Smooth muscle cell (in vitro differentiated cells): ENCODE measurements at regions not wholly inside any gene's neighbourhood (a gene's known extent, or its start where the extent isn't known, plus 50 kb on each side); places are given as distances from the start of the nearest gene placed in this dataset.

Source experiments
- DNase-seq: peaks from one replicate; lab custom pipeline; 2025; ENCODE audit not compliant: unreplicated experiment; lab: John Stamatoyannopoulos, UW
- H2AFZ ChIP-seq: fragments of 200-600 bp; sonication (generic); 2 replicates; pipeline ENCODE4 v1.6.0; 2016; ENCODE audit warnings: antibody characterized with exemption, low read depth, mild to moderate bottlenecking
- H3F3A ChIP-seq: fragments of 200-600 bp; sonication (generic); 2 replicates; pipeline ENCODE4 v1.6.0; 2017; ENCODE audit warnings: antibody characterized with exemption, low read depth
- H3K27ac ChIP-seq: fragments of 200-600 bp; sonication (generic); 2 replicates; pipeline ENCODE4 v1.5.1; 2016; ENCODE audit warnings: low read depth, mild to moderate bottlenecking
- H3K27me3 ChIP-seq: fragments of 200-600 bp; sonication (generic); 2 replicates; pipeline ENCODE4 v1.6.1; 2016; ENCODE audit warnings: low read depth, mild to moderate bottlenecking
- H3K36me3 ChIP-seq: fragments of 200-600 bp; sonication (generic); 2 replicates; pipeline ENCODE4 v1.5.1; 2016; ENCODE audit warnings: low read depth
- H3K4me1 ChIP-seq: fragments of 200-600 bp; sonication (generic); 2 replicates; pipeline ENCODE4 v1.5.1; 2016; ENCODE audit warnings: low read depth
- H3K4me2 ChIP-seq: fragments of 200-600 bp; sonication (generic); 2 replicates; pipeline ENCODE4 v1.6.0; 2016; ENCODE audit warnings: mild to moderate bottlenecking
- H3K4me3 ChIP-seq: fragments of 200-600 bp; sonication (generic); 2 replicates; pipeline ENCODE4 v1.5.1; 2016; ENCODE audit warnings: mild to moderate bottlenecking
- H3K79me2 ChIP-seq: fragments of 200-600 bp; sonication (generic); 2 replicates; pipeline ENCODE4 v1.6.0; 2016; ENCODE audit warnings: low read depth, mild to moderate bottlenecking
- H3K9ac ChIP-seq: fragments of 200-600 bp; sonication (generic); 2 replicates; pipeline ENCODE4 v1.6.0; 2016; ENCODE audit warnings: low read depth
- H3K9me3 ChIP-seq: fragments of 200-600 bp; sonication (generic); replicated peaks from 2 replicates; pipeline ENCODE4 v1.5.1; 2016; ENCODE audit warnings: low read depth
- H4K20me1 ChIP-seq: fragments of 200-600 bp; sonication (generic); 2 replicates; pipeline ENCODE4 v1.6.0; 2016; ENCODE audit warnings: low read depth
- CTCF ChIP-seq: fragments of 200-600 bp; sonication (generic); IDR thresholded peaks from 2 replicates; pipeline ENCODE4 v1.5.1; 2017; ENCODE audit warnings: borderline replicate concordance, mild to moderate bottlenecking, antibody characterized with exemption; ENCODE audit not compliant: insufficient read depth, poor library complexity, severe bottlenecking
- WGBS: methylation state at CpG from one replicate; pipeline ENCODE4 v1.1.7; 2016; ENCODE audit warnings: low lambda C conversion rate; 5-methylcytosine and 5-hydroxymethylcytosine counted together

GRCh38 chr1:4307911-4308545 is 346.4 kb upstream of the AJAP1 start:
- H3K9me3 ChIP-seq = no peaks in the 10 kb centered on the region

GRCh38 chr1:4308806-4309205 is 345.6 kb upstream of the AJAP1 start:
- H3K9ac ChIP-seq = no peak overlapping the region
- WGBS = 87% methylated on average over 9 of the region's 9 CpGs

More at GRCh38 chr1:4307911-4308545, 346.4 kb upstream of the AJAP1 start:
- DNase-seq = no peak
- Histone ChIP-seq H3F3A (no peaks in the 10 kb centered on the region), H4K20me1 (no peaks in the 10 kb centered on the region), H3K4me2 (no peak overlapping the region), H3K4me3 (no peak overlapping the region), H3K27ac (no peak overlapping the region), H3K36me3 (no peaks in the 10 kb centered on the region), H2AFZ (no peak overlapping the region), H3K9ac (no peak overlapping the region), H3K27me3 (no peaks in the 10 kb centered on the region), H3K4me1 (no peaks in the 10 kb centered on the region), H3K79me2 (no peaks in the 10 kb centered on the region)
- WGBS = 83% methylated on average over 15 of the region's 15 CpGs
- TF ChIP-seq CTCF = no peak

GRCh38 chr1:4309676-4310320 is 344.6 kb upstream of the AJAP1 start:
- no peak overlapping the region for H3K27ac ChIP-seq
- H2AFZ ChIP-seq = no peak overlapping the region
- no peak for TF ChIP-seq CTCF
- H3K36me3 ChIP-seq = no peaks in the 10 kb centered on the region
- H3K9ac ChIP-seq = no peak overlapping the region
- H3K4me3 ChIP-seq = no peak overlapping the region
- H3K4me2 ChIP-seq = no peak overlapping the region
- WGBS = 85% methylated on average over 9 of the region's 9 CpGs
- no peak for DNase-seq
- no peaks in the 10 kb centered on the region for H3K27me3 ChIP-seq
- no peaks in the 10 kb centered on the region for H3K9me3 ChIP-seq
- no peaks in the 10 kb centered on the region for H3K79me2 ChIP-seq
- no peaks in the 10 kb centered on the region for H3K4me1 ChIP-seq
- H4K20me1 ChIP-seq = no peaks in the 10 kb centered on the region
- H3F3A ChIP-seq = no peaks in the 10 kb centered on the region

More at GRCh38 chr1:4308806-4309205, 345.6 kb upstream of the AJAP1 start:
- H4K20me1 ChIP-seq = no peaks in the 10 kb centered on the region
- TF ChIP-seq CTCF = no peak
- H3K4me1 ChIP-seq = no peaks in the 10 kb centered on the region
- H3K4me2 ChIP-seq = no peak overlapping the region
- H3F3A ChIP-seq = no peaks in the 10 kb centered on the region
- no peak overlapping the region for H3K4me3 ChIP-seq
- no peak overlapping the region for H3K27ac ChIP-seq
- H2AFZ ChIP-seq = no peak overlapping the region
- H3K36me3 ChIP-seq = no peaks in the 10 kb centered on the region
- no peak for DNase-seq
- no peaks in the 10 kb centered on the region for H3K27me3 ChIP-seq
- no peaks in the 10 kb centered on the region for H3K9me3 ChIP-seq
- H3K79me2 ChIP-seq = no peaks in the 10 kb centered on the region
